ENCODE measurements at regions not wholly inside any gene's neighbourhood (a gene's known extent, or its start where the extent isn't known, plus 50 kb on each side); places are given as distances from the start of the nearest gene placed in this dataset.

- Mint-ChIP-seq H3K27ac (no peak overlapping the region), H3K4me3 (no peak overlapping the region), H3K9me3 (peaks cover 2 to 23% (median 8%) of the 10 kb centered on the region in 9 donors), H3K4me1 (no peaks in the 10 kb centered on the region), H3K27me3 (no peaks in the 10 kb centered on the region), H3K36me3 (peaks cover 0 to 8% (median 0%) of the 10 kb centered on the region in 3 donors)
- POLR2A ChIA-PET: no interaction called here
- DNase-seq: no peak
- no peak for ATAC-seq
Observed at GRCh38 chr11:127330044-127330443, 329.5 kb upstream of the KIRREL3 start.

GRCh38 chr11:127308291-127308690, 307.7 kb upstream of the KIRREL3 start:
- DNase-seq (no peak), ATAC-seq (no peak)
- H3K4me1 Mint-ChIP-seq: no peaks in the 10 kb centered on the region
- POLR2A ChIA-PET: no interaction called here
- H3K4me3 Mint-ChIP-seq: no peak overlapping the region
- no peaks in the 10 kb centered on the region for H3K36me3 Mint-ChIP-seq
- peaks cover 0 to 17% (median 0%) of the 10 kb centered on the region in 9 donors for H3K9me3 Mint-ChIP-seq
- peaks cover 0 to 7% (median 0%) of the 10 kb centered on the region in 5 donors for H3K27me3 Mint-ChIP-seq
- no peak overlapping the region for H3K27ac Mint-ChIP-seq

- POLR2A ChIA-PET: no interaction called here
- DNase-seq (no peak), ATAC-seq (no peak)
- Mint-ChIP-seq H3K36me3 (no peaks in the 10 kb centered on the region), H3K4me3 (no peak overlapping the region), H3K27me3 (peaks cover 0 to 7% (median 0%) of the 10 kb centered on the region in 5 donors), H3K9me3 (peaks cover 0 to 11% (median 0%) of the 10 kb centered on the region in 9 donors), H3K4me1 (no peaks in the 10 kb centered on the region), H3K27ac (no peak overlapping the region)
Observed at GRCh38 chr11:127307700-127308099, 307.1 kb upstream of the KIRREL3 start.

- no peak for ATAC-seq
Observed at GRCh38 chr11:127304634-127305033, 304.1 kb upstream of the KIRREL3 start.

GRCh38 chr11:127288926-127289325, 288.4 kb upstream of the KIRREL3 start:
- Mint-ChIP-seq H3K36me3 (peaks cover 0 to 4% (median 0%) of the 10 kb centered on the region in 3 donors), H3K4me1 (no peaks in the 10 kb centered on the region), H3K9me3 (peaks cover 13 to 30% (median 17%) of the 10 kb centered on the region in 9 donors), H3K27ac (no peak overlapping the region), H3K4me3 (no peak overlapping the region), H3K27me3 (peaks cover 0 to 5% (median 0%) of the 10 kb centered on the region in 5 donors)
- POLR2A ChIA-PET: no interaction called here
- ATAC-seq: no peak
- DNase-seq: no peak

More at GRCh38 chr11:127304634-127305033, 304.1 kb upstream of the KIRREL3 start:
- no peak overlapping the region for H3K27ac Mint-ChIP-seq
- no peaks in the 10 kb centered on the region for H3K4me1 Mint-ChIP-seq
- no peak overlapping the region for H3K4me3 Mint-ChIP-seq
- POLR2A ChIA-PET: no interaction called here
- no peak for DNase-seq
- peaks cover 0 to 10% (median 0%) of the 10 kb centered on the region in 9 donors for H3K9me3 Mint-ChIP-seq
- H3K36me3 Mint-ChIP-seq: no peaks in the 10 kb centered on the region
- peaks cover 0 to 11% (median 2%) of the 10 kb centered on the region in 5 donors for H3K27me3 Mint-ChIP-seq

- Mint-ChIP-seq H3K27me3 (peaks cover 0 to 7% (median 0%) of the 10 kb centered on the region in 5 donors), H3K36me3 (no peaks in the 10 kb centered on the region), H3K9me3 (no peaks in the 10 kb centered on the region), H3K4me3 (no peak overlapping the region), H3K27ac (no peak overlapping the region), H3K4me1 (no peaks in the 10 kb centered on the region)
- DNase-seq (no peak), ATAC-seq (no peak)
- POLR2A ChIA-PET: no interaction called here
Observed at GRCh38 chr11:127281534-127281933, 281.0 kb upstream of the KIRREL3 start.

- no peak overlapping the region for H3K27ac Mint-ChIP-seq
- H3K36me3 Mint-ChIP-seq: no peaks in the 10 kb centered on the region
- ATAC-seq: no peak
- peaks cover 0 to 17% (median 4%) of the 10 kb centered on the region in 5 donors for H3K27me3 Mint-ChIP-seq
- DNase-seq: no peak
- POLR2A ChIA-PET: no interaction called here
- no peak overlapping the region for H3K4me3 Mint-ChIP-seq
- H3K9me3 Mint-ChIP-seq: peaks cover 0 to 8% (median 0%) of the 10 kb centered on the region in 9 donors
- H3K4me1 Mint-ChIP-seq: no peaks in the 10 kb centered on the region
Observed at GRCh38 chr11:127275774-127276173, 275.2 kb upstream of the KIRREL3 start.

GRCh38 chr11:127274328-127274676, 273.7 kb upstream of the KIRREL3 start:
- POLR2A ChIA-PET: no interaction called here
- Mint-ChIP-seq H3K27ac (no peak overlapping the region), H3K36me3 (no peaks in the 10 kb centered on the region), H3K27me3 (peaks cover 1 to 17% (median 6%) of the 10 kb centered on the region in 5 donors), H3K4me1 (no peaks in the 10 kb centered on the region), H3K9me3 (peaks cover 0 to 8% (median 0%) of the 10 kb centered on the region in 9 donors), H3K4me3 (no peak overlapping the region)
- no peak for DNase-seq
- ATAC-seq: no peak

GRCh38 chr11:127273593-127274327, 273.2 kb upstream of the KIRREL3 start:
- Mint-ChIP-seq H3K9me3 (peaks cover 0 to 8% (median 0%) of the 10 kb centered on the region in 9 donors), H3K4me1 (no peaks in the 10 kb centered on the region), H3K27ac (no peak overlapping the region), H3K36me3 (no peaks in the 10 kb centered on the region), H3K27me3 (peaks cover 1 to 17% (median 6%) of the 10 kb centered on the region in 5 donors), H3K4me3 (no peak overlapping the region)
- DNase-seq: no peak
- POLR2A ChIA-PET: no interaction called here
- no peak for ATAC-seq

- Mint-ChIP-seq H3K27me3 (peaks cover 4 to 19% (median 9%) of the 10 kb centered on the region in 5 donors), H3K4me3 (no peak overlapping the region), H3K36me3 (no peaks in the 10 kb centered on the region), H3K9me3 (peaks cover 0 to 8% (median 0%) of the 10 kb centered on the region in 9 donors), H3K4me1 (no peaks in the 10 kb centered on the region), H3K27ac (no peak overlapping the region)
- no peak for ATAC-seq
- no peak for DNase-seq
- POLR2A ChIA-PET: no interaction called here
Observed at GRCh38 chr11:127270851-127271250, 270.3 kb upstream of the KIRREL3 start.

GRCh38 chr11:127269911-127270310, 269.3 kb upstream of the KIRREL3 start:
- H3K36me3 Mint-ChIP-seq: no peaks in the 10 kb centered on the region
- no peak overlapping the region for H3K27ac Mint-ChIP-seq
- H3K27me3 Mint-ChIP-seq: peaks cover 4 to 26% (median 8%) of the 10 kb centered on the region in 5 donors
- POLR2A ChIA-PET: no interaction called here
- no peak for DNase-seq
- no peaks in the 10 kb centered on the region for H3K4me1 Mint-ChIP-seq
- H3K4me3 Mint-ChIP-seq: no peak overlapping the region
- no peak for ATAC-seq
- H3K9me3 Mint-ChIP-seq: peaks cover 0 to 8% (median 0%) of the 10 kb centered on the region in 9 donors

GRCh38 chr11:127268932-127269331, 268.4 kb upstream of the KIRREL3 start:
- Mint-ChIP-seq H3K27me3 (peaks cover 0 to 22% (median 8%) of the 10 kb centered on the region in 5 donors), H3K36me3 (no peaks in the 10 kb centered on the region), H3K4me1 (no peaks in the 10 kb centered on the region), H3K27ac (no peak overlapping the region), H3K4me3 (no peak overlapping the region), H3K9me3 (peaks cover 0 to 8% (median 0%) of the 10 kb centered on the region in 9 donors)
- DNase-seq (no peak), ATAC-seq (no peak)
- POLR2A ChIA-PET: no interaction called here

- DNase-seq: no peak
- Mint-ChIP-seq H3K27me3 (peaks cover 0 to 22% (median 8%) of the 10 kb centered on the region in 5 donors), H3K9me3 (peaks cover 0 to 8% (median 0%) of the 10 kb centered on the region in 9 donors), H3K27ac (no peak overlapping the region), H3K4me3 (no peak overlapping the region), H3K36me3 (no peaks in the 10 kb centered on the region), H3K4me1 (no peaks in the 10 kb centered on the region)
- no peak for ATAC-seq
- POLR2A ChIA-PET: no interaction called here
Observed at GRCh38 chr11:127268521-127268920, 268.0 kb upstream of the KIRREL3 start.

GRCh38 chr11:127259102-127259501, 258.5 kb upstream of the KIRREL3 start:
- Mint-ChIP-seq H3K27me3 (peaks cover 0 to 6% (median 1%) of the 10 kb centered on the region in 5 donors), H3K27ac (no peak overlapping the region), H3K4me1 (no peaks in the 10 kb centered on the region), H3K9me3 (peaks cover 0 to 7% (median 0%) of the 10 kb centered on the region in 9 donors), H3K36me3 (no peaks in the 10 kb centered on the region), H3K4me3 (no peak overlapping the region)
- no peak for ATAC-seq
- DNase-seq: no peak
- POLR2A ChIA-PET: no interaction called here
